Myocyte (in vitro differentiated cells): ENCODE measurements at regions not wholly inside any gene's neighbourhood (a gene's known extent, or its start where the extent isn't known, plus 50 kb on each side); places are given as distances from the start of the nearest gene placed in this dataset.
"Not testable (repeated sequence)": the region's sequence is repeated elsewhere in the genome, so short reads cannot be mapped to it uniquely, and the experiment has no call there.

Experiments
- DNase-seq: peaks from one replicate; pipeline ENCODE4 v3.0.0-alpha.2; 2012; ENCODE audit warnings: low read depth

DNA sequence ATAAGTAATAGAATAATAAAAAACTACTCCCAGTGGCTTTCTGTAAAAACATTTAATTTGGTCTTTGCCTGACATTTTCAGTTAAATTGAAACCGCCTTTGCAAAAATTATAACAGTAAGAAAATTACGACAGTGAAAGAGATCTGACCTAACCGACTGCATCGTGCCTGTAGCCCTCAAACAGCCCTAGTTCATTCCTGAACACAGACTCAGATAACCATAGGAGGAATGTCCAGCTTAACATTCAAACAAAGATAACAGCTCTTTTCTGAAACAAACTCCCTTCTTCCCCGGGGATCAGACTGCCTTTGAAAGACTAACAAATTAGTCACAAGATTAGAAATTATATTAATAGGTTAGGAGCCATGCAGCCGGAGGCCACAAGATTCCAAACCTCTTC is 252.5 kb upstream of the USP9Y start:
- not testable (repeated sequence) for DNase-seq

DNA sequence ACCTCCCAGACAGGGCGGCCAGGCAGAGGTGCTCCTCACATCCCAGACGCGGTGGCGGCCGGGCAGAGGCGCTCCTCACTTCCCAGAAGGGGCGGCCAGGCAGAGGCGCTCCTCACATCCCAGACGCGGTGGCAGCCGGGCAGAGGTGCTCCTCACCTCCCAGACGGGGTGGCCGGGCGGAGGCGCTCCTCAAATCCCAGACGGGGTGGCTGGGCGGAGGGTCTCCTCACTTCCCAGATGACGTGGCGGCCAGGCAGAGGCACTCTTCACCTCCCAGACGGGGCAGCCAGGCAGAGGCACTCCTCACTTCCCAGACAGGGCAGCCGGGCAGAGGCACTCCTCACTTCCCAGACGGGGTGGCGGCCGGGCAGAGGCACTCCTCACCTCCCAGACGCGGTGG is 247.7 kb upstream of the USP9Y start:
- DNase-seq = not testable (repeated sequence)

DNA sequence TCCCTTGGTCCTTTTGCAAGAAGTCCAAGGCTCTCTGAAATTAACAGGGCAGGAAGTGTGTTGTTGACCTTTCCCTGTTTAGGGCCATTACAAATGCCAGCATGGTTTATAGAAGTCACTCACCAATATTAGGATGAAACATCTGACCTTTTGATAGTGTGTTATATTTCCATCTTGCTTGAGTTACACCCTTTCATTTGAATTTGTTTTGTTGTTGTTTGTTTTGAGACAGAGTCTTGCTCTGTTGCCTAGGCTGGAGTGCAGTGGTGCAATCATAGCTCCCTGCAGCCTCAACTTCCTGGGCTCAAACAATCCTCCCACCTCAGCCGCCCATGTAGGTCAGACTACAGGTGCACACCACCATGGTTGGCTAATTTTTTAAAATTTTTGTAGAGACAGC is 241.1 kb upstream of the USP9Y start:
- no peak for DNase-seq

DNA sequence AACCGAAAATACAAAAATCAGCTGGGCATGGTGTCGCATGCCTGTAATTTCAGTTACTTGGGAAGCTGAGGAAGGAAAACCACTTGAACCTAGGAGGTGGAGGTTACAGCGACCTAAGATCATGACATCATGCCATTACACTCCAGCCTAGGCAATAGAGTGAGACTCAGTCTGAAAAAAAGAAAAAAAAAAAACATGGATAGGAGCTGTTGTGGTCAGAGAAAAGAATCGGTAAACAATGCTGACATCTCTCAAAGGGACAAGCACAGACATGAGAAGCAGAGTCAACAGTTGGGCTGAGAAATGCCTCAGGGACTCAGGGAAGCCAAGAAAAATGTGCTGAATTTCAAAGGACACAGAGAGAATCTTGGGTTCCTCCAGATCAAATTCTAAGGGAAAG is 236.9 kb upstream of the USP9Y start:
- peak; percentile 1 for DNase-seq

DNA sequence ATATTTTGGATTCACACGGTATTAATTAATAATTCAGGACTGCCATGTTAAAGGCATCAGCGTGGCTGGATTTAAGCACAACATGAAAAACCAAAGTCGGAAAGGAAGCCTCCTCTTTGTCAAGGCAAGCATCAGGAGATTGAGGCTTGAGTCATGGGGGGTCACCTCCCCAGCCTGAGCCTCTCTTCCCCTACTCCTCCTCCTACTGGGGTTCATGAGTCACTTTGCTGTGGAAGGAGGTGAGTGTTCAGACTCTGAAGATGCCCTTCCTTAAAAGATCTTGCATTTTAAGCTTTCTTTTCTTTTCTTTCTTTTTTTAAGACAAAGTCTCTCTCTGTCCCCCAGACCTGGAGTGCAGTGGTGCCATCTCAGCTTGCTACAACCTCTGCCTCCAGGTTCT is 235.3 kb upstream of the USP9Y start:
- DNase-seq = no peak

DNA sequence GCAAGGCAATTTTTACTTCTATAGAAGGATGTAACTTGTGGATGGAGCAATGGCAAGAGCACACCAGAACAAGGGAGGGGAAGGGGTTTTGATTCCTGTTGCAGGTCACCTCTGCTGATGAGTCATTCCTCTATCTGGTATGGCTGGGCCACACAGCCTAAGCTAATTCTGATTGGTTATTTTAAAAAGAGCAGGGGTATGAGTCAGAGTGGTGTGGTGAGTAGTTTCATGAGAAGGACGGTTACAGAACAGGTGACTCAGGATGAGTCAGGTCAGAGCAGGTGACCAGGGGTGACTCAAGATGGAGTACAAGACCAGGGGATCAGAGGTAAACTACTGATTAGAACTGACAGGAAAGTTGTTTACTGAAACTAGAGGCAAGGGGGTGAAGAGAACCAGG is 231.9 kb upstream of the USP9Y start:
- DNase-seq = peak; percentile 11

DNA sequence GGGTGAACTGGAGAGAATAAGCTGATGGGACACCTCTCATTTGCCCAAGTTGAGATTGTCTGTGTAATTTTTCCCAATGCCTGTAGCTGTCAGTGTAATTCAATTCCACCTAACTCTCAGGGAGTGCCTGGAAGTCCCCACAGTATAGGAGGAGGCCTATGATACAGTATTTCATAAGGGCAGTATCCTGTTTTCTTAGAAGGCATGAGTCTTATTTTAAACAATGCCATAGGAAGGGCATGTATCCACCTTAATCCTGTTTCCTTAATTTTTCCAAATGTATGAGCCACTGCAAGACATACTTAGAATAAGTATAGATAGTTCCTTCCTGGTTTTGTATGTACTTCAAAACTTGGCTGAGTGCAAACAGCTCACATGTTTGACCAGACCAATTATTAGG is 226.6 kb upstream of the USP9Y start:
- DNase-seq = no peak

DNA sequence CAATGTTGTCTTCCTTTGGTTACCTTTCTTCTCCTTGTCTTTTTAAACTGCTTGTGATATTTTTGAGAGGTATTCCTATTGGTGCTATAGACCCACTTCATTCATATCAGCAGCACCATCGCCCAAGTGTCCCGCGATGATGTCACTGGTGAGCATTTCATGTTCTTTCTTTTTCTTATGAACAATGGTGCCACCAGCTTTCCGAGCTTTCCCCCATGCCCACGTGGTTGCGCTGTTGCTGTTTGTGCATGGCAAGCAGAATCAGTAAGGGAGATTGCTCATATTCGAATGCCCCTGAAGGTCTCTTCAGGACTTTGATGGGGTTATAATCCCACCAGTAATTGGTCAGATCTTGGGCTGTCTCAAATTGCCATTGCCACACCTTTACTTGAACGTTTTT is 221.6 kb upstream of the USP9Y start:
- DNase-seq = peak; percentile 58

DNA sequence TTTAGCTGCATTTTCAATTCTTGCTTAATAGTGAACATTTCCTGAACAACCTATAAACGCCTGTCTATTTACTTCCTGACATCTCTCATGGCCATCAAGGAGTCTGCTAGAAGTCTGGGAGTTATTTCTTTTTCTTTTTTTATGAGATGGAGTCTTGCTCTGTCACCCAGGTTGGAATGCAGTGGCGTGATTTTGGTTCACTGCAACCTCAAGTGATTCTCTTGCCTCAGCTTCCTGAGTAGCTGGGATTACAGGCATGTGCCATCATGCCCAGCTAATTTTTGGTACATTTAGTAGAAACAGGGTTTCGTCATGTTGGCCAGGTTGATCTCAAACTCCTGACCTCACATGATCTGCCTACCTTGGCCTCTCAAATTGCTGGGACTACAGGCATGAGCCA is 217.6 kb upstream of the USP9Y start:
- no peak for DNase-seq

DNA sequence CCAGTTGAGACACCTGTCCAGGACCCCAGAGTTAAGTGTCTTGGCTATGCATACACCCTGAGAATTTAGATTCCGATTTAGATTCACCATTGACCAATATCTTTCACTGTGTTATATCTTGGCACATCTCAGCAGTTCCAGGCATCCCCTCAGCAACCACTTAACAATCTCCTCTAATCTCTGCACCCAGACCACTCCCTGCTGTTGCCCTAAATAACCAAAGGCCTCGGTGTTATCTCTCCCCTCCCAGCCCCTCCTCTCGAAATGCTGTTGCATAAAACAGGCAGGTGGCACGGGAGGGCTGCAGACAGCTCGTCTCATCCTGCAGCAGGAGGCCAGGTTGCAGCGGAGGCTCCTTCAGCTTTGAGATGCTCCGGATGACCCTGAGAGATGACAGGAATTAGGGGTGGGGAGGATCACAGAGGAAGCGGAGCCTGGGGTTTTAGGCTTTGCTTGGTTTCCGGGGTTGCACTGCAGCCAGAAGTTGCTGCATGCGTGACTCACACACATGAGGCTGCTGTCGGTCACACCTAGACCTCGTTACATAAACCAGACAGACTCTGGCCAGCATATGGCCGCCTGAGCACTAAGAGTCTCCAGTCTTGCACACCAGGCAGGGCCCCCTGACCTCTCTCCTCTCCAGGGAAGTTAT is 210.3 kb upstream of the USP9Y start:
- peak; percentile 15 for DNase-seq

DNA sequence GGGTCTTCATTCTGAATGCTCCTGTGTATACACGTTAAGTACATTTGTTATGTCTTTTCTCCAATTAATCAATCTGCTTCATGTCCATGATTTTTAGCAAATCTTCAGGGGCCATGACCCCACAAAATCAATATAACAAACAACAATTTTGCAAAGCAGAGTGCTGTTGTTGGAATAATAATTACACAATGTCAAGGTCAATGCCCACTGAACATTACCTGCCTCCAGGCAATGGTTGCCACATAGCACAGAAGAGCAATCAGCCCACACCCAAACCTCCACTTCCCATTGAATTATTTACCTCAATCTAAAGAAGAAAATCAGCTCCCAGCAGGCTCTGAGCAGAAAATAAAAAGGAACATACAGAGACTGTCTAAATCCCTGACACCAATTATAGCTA is 208.8 kb upstream of the USP9Y start:
- DNase-seq = no peak

DNA sequence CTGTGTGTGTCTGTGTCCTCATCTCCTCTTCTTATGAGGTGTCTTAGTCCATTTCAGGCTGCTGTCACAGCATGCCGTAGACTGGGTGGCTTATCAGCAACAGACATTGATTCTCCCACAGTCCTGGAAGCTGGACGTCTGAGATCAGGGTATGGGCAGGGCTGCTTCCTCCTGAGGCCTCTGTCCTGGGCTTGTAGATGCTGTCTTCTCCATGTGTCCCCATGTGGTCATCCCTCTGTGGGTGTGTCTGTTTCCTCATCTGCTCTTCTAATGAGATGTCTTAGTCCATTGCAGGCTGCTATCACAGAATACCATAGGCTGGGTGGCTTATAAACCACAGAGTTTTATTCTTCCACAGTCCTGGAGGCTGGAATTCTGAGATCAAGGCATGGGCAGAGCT is 205.0 kb upstream of the USP9Y start:
- no peak for DNase-seq

DNA sequence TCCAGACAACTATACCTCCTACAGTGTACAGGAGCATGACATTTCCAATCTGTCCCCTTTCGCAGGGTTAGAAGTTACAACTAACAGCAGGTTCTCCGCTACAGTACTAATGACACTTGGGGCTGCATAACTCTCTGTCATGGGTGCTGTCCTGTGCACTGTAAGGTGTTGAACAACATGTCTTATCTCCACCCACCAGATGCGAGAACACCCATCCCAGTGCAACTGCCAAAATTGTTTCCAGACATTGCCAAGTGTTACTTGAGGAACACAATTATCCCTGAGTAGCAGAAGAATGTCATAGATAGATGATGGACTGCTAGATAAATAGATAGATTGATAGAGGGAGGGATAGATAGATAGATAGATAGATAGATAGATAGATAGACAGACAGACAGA is 200.9 kb upstream of the USP9Y start:
- no peak for DNase-seq

DNA sequence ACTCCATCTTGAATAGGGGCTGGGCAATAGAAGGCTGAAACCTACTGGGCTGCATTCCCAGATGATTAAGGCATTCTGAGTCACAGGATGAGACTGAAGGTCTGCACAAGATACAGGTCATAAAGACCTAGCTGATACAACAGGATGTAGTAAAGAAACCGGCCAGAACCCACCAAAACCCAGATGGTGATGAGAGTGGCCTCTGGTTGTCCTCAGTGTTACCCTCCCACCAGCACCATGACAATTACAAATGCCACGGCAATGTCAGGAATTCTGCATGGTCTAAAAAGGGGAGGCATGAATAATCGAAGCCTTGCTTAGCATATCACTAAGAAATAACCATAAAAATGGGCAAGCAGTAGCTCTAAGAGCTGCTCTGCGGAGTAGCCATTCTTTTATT is 197.0 kb upstream of the USP9Y start:
- peak; percentile 26 for DNase-seq

DNA sequence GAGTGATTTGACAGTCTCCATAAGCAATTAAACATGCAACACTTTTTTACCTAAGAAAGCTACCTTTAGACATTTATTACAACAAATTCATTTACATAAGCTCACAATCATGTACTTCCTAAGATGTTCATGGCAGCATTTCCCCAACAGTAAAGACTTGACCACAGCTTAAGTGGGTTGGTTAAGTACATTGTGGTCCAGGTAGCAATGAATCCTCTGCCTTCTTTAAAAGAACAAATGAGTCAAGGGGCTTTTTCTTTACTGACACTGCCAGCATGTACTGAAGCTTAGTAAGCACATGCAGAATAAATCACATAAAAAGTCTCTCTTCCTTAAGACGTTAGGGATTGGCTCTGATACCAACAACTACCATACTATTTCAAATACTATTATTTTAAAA is 183.7 kb upstream of the USP9Y start:
- no peak for DNase-seq

DNA sequence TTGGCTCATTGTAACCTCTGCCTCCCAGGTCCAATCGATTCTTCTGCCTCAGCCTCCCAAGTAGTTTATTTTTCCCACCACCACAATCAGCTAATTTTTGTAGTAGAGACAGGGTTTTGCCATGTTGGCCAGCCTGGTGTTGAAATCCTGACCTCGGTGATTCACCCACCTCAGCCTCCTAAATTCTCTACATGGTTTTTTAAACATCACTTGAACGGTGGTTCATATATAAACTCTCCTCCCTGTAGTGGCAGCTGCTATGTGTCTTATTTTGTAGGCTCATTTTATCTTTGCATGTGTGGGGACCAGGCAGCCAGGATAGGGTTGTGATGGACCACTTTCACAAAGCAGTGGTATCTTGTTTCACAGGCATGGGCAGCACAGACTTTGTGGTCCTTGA is 175.8 kb upstream of the USP9Y start:
- peak; percentile 67 for DNase-seq

DNA sequence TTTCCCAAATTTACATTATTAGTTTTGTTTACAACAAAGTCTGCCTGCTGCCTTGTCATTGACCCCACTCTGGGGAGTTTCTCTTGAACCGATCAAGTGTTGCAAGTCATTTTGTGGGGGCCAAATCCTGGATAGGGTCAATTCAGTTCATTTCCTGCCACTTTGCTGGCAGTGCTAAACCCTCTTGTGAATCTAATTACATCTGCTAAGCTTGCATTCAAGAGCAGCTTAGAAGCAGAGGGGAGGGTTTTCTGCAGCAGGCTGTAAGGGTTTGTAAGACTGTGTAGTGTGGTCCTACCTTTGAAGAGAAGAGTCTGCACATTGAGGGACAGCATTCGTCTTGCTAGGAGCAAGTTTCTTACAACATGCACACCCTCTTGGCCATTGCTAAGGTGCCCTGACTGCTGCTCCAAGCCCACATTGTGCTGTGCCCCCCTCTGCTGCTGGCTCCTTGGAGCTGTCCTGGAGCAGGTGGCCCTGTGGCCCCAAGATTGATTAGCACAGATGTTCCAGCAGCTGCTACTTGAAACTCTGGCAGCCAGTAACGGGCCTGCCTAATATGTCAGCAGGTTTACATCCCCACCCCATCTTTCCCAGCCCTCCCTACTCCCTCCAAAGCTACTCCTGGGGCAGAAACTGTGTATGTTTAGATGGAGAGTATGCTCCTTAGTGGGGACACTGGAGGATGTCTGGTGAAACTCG is 174.5 kb upstream of the USP9Y start:
- DNase-seq = peak; percentile 91

DNA sequence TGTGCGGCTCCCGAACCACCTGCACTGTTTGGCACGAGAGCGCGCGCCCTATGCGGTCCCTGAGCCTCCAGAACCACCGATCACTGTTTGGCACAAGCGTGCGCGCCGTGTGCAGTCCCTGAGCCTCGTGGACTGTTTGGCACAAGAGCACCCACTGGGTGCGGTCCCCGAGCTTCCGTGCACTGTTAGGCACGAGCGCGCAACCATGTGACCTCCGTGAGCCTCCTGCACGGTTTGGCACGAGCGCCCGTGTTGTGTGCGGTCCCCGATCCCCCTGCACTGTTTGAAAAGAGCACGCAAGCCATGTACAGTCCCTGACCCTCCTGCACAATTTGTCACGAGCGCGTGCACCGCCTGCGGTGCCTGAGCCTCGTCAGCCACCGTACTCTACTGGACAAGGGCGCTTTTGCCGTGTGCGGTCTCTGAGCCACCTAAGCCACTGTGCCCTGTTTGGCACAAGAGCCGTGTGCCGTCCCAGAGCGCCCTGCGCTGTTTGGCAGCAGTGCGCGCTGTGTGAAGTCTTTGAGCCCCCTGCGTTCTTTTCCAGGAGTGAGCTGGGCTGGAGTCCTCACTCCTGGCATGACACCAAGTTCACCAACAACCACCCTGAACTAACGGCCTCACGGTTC is 163.7 kb upstream of the USP9Y start:
- DNase-seq = peak; percentile 32

DNA sequence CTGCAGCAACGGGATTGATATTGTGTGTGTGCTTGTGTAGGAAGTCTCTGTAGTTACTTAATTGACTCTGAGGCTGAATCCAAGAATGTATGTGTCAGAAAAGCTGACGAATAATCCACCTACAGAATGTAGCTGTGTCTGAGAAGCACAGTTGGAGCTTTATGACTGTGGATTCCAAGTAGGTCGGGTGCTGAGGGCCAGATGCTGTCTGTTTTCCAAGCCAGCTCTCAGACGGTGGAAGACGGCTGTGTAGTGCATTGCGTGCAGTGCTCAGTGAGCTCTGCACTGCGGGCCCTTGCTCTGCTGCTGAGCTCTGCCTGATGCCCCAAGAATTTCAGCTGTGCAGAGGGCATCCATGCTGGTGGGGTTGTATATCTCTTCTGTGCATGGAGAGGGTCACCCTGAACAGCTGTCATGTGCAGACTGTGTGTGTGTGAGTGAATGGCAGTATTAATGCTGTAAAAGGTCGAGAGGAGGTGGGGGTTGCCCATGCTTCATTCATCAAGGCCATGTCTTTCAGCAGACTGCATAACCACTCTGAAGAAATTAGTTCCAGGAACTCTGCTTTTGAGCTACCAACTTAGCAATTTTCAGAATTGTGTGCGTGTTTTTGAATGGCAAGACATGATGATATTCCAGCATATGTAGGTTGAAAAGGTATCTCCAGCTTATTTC is 154.1 kb upstream of the USP9Y start:
- peak; percentile 26 for DNase-seq

DNA sequence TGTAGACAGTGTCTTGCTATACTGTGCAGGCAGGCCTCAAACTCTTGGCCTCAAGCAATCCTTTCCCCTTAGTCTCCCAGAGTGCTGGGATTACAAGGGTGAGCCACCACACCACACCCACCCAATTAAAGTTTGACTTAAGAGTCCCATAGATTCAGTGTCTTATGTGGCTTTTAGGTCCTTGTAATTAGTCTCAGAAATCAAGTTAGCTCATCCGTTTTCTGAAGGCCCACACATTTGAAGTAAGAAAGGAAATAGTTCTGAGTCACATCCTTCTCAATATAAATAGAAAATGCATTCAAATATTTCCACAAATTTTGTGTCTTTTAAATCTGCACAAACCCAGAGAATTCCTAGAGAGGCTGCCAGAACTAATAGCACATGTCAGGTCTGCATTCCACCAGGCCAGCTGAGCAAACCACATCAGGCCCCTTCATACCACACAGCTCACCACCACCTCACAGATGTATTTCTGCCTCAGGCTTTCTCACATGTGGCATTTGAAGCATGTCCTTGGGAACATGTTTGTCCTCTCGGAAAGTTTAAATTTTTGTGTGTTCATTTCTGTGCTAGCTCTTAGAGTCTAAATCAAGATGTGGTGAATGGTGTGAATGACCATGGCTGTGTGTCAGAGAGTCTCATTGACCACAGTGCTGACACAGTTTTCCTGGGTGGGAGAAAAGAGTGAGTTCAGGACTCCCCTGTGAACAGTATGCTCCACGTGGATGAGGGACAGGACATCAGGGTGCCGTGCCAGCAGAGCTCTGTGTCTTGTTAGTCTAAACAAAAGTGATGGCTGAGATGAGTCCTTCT is 148.4 kb upstream of the USP9Y start:
- DNase-seq = peak; percentile 85

DNA sequence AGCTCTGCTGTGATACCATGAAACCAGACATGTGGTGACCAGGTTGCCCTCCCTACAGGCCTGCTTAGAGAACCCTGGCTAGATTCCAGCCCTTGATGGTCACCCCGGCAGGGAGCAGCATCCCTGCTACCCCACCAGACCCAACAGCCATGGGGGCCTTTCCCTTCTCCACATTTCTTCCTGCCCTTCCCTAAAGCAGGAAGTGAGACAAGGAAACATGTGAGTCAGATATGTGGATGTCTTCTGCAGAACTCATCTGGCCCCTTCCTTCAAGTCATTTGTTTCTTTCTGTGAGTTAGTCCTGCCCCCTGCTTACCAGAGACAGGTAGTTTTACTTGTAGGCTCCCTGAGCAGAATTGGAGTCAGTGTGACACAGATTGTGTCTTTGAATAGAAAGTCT is 147.1 kb upstream of the USP9Y start:
- DNase-seq = peak; percentile 67
